SH-SY5Y (cell line): ENCODE measurements at regions not wholly inside any gene's neighbourhood (a gene's known extent, or its start where the extent isn't known, plus 50 kb on each side); places are given as distances from the start of the nearest gene placed in this dataset.

ENCODE experiments used
- GATA2 ChIP-seq: IDR thresholded peaks from 2 replicates; pipeline ENCODE4 v1.6.1; 2011; ENCODE audit warnings: mild to moderate bottlenecking, low read depth, low read length
- GATA3 ChIP-seq: IDR thresholded peaks from 2 replicates; pipeline ENCODE4 v1.6.1; 2011; ENCODE audit warnings: low read depth, mild to moderate bottlenecking, low read length, moderate library complexity

GRCh38 chr4:24003496-24003895, 113.6 kb upstream of the PPARGC1A start:
- no peak for TF ChIP-seq GATA2
- no peak for TF ChIP-seq GATA3
